ENCODE measurements at regions not wholly inside any gene's neighbourhood (a gene's known extent, or its start where the extent isn't known, plus 50 kb on each side); places are given as distances from the start of the nearest gene placed in this dataset.
"Not testable (repeated sequence)": the region's sequence is repeated elsewhere in the genome, so short reads cannot be mapped to it uniquely, and the experiment has no call there.

- no peak overlapping the region for H3K27ac ChIP-seq (replicated peaks)
- no peak overlapping the region for H3K4me3 ChIP-seq (replicated peaks; ENCODE audit: insufficient read depth, low read length)
- TF ChIP-seq REST (IDR thresholded peaks at IDR 0.05; ENCODE audit: insufficient replicate concordance, low read depth) (no peak), POLR2AphosphoS5 (IDR thresholded peaks at IDR 0.05; ENCODE audit: low read depth) (no peak), CTCF (IDR thresholded peaks at IDR 0.05; ENCODE audit: insufficient read depth, low read length) (no peak), SPI1 (IDR thresholded peaks at IDR 0.05; ENCODE audit: borderline replicate concordance, low read depth) (no peak), GABPA (IDR thresholded peaks at IDR 0.05; ENCODE audit: low read depth) (no peak)
- H3K27me3 ChIP-seq (ENCODE audit: insufficient read depth, poor library complexity, severe bottlenecking), result no peaks in the 10 kb centered on the region
- DNase-seq (ENCODE audit: low read depth in 1 of 2, low spot score in 1 of 2), result no peak
These were observed 300.5 kb upstream of the IGF1R start for GRCh38 chr15:98347866-98348265.

- H3K27me3 ChIP-seq (ENCODE audit: insufficient read depth, poor library complexity, severe bottlenecking), result no peaks in the 10 kb centered on the region
- no peak for DNase-seq (ENCODE audit: low read depth in 1 of 2, low spot score in 1 of 2)
- TF ChIP-seq REST (IDR thresholded peaks at IDR 0.05; ENCODE audit: insufficient replicate concordance, low read depth), result no peak
- H3K4me3 ChIP-seq (replicated peaks; ENCODE audit: insufficient read depth, low read length), result no peak overlapping the region
- no peak overlapping the region for H3K27ac ChIP-seq (replicated peaks)
These were observed 298.1 kb upstream of the IGF1R start for GRCh38 chr15:98350276-98350675.

- DNase-seq (ENCODE audit: low read depth in 1 of 2, low spot score in 1 of 2); H3K4me3 ChIP-seq (replicated peaks; ENCODE audit: insufficient read depth, low read length); H3K27me3 ChIP-seq (ENCODE audit: insufficient read depth, poor library complexity, severe bottlenecking); H3K27ac ChIP-seq (replicated peaks): not testable (repeated sequence)
These were observed 290.1 kb upstream of the IGF1R start for GRCh38 chr15:98358274-98358673.

GRCh38 chr15:98358971-98359370 is 289.4 kb upstream of the IGF1R start:
- Histone ChIP-seq H3K27me3 (ENCODE audit: insufficient read depth, poor library complexity, severe bottlenecking) (no peaks in the 10 kb centered on the region), H3K4me3 (replicated peaks; ENCODE audit: insufficient read depth, low read length) (no peak overlapping the region), H3K27ac (replicated peaks) (no peak overlapping the region)
- no peak for DNase-seq (ENCODE audit: low read depth in 1 of 2, low spot score in 1 of 2)
- no peak for TF ChIP-seq CTCF (IDR thresholded peaks at IDR 0.05; ENCODE audit: insufficient read depth, low read length)
- TF ChIP-seq SPI1 (IDR thresholded peaks at IDR 0.05; ENCODE audit: borderline replicate concordance, low read depth), result no peak
- TF ChIP-seq POLR2AphosphoS5 (IDR thresholded peaks at IDR 0.05; ENCODE audit: low read depth), result no peak
- no peak for TF ChIP-seq GABPA (IDR thresholded peaks at IDR 0.05; ENCODE audit: low read depth)
- TF ChIP-seq REST (IDR thresholded peaks at IDR 0.05; ENCODE audit: insufficient replicate concordance, low read depth), result no peak
